Peyer's patch (tissue), 4 donors: ENCODE measurements at regions not wholly inside any gene's neighbourhood (a gene's known extent, or its start where the extent isn't known, plus 50 kb on each side); places are given as distances from the start of the nearest gene placed in this dataset.
"Not testable (repeated sequence)": the region's sequence is repeated elsewhere in the genome, so short reads cannot be mapped to it uniquely, and the experiment has no call there.

Source experiments
- DNase-seq, 3 donors: peaks; one replicate each; pipeline ENCODE4 v3.0.0-alpha.2; 2017 to 2019
- H3K27ac ChIP-seq, 4 donors: fragments of 200-600 bp; sonication (generic); one replicate each; pipeline ENCODE4 v1.5.1; 2016 to 2019
- H3K27me3 ChIP-seq, 2 donors: fragments of 200-600 bp; sonication (generic); one replicate each; pipeline ENCODE4 v1.5.1; 2019
- H3K36me3 ChIP-seq, 3 donors: fragments of 200-600 bp; sonication (generic); one replicate each; pipeline ENCODE4 v1.5.1; 2016 to 2019
- H3K4me1 ChIP-seq, 4 donors: fragments of 200-600 bp; sonication (generic); one replicate each; pipeline ENCODE4 v1.5.1; 2016 to 2019
- H3K4me3 ChIP-seq, 4 donors: fragments of 200-600 bp; sonication (generic); 1 replicate in 3 of 4; 2 replicates in 1 of 4; pipeline ENCODE4 v1.5.1; 2016 to 2019; ENCODE audit warnings: mild to moderate bottlenecking in 1 of 4
- H3K9me3 ChIP-seq, 4 donors: fragments of 200-600 bp; sonication (generic); one replicate each; pipeline ENCODE4 v1.5.1; 2016 to 2019; ENCODE audit warnings: mild to moderate bottlenecking in 1 of 4
- CTCF ChIP-seq, 6 experiments: fragments of 450-650 bp in 4 of 6; fragments of 200-600 bp in 2 of 6; sonication (generic) in 1 of 6; IDR thresholded peaks; one replicate each; pipeline ENCODE4 v1.5.1; 2017 to 2019; ENCODE audit warnings: antibody characterized with exemption in 6 of 6, mild to moderate bottlenecking in 3 of 6, moderate library complexity in 1 of 6
- POLR2A ChIP-seq, 2 donors: fragments of 450-650 bp; IDR thresholded peaks; one replicate each; pipeline ENCODE4 v1.5.1; 2017; ENCODE audit warnings: antibody characterized with exemption in 2 of 2, mild to moderate bottlenecking in 2 of 2, moderate library complexity in 2 of 2

DNA sequence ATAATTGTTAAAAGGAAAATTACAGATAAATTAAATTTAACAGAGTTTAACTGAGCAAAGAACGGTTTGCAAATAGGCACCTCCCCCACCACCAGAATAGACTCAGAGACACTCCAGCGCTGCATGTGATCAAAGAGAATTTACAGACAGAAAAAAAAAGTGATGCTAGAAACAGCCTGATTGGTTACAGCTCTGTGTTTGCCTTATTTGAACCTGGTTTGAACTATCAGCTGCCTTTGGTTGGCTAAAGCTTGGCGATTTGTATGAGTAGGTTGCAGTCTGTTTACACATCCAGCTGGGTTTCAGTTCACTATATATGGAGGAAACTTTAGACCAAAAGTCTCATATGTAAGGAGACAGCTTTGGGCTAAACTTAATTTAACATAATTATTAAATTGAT is 249.1 kb downstream of the ENC1 start:
- Histone ChIP-seq H3K27ac (no peak overlapping the region), H3K27me3 (no peaks in the 10 kb centered on the region), H3K36me3 (no peaks in the 10 kb centered on the region), H3K4me3 (no peak overlapping the region), H3K9me3 (no peaks in the 10 kb centered on the region), H3K4me1 (no peaks in the 10 kb centered on the region)
- TF ChIP-seq CTCF (IDR thresholded peaks at IDR 0.05) (no peak), POLR2A (IDR thresholded peaks at IDR 0.05) (no peak)
- DNase-seq, result no peak

DNA sequence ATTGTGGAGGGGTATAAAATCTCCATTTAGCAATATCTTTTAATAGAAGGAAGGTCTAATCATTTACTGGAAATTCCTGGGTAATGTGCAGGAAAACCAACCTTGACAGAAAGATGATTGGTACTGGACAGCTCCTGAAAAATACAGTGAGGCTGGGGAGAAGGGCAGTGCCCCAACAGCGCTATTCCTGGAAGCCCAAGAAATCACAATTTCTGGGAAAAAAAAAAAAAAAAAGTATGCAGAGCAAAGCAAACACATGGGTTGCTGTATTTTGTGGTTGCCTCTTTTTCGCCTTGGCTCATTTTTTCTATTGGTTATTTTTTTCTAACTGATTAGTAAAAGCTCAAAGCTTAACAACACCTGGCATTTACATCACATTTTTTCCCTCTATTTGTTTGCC is 249.7 kb downstream of the ENC1 start:
- Histone ChIP-seq H3K27ac (no peak overlapping the region), H3K4me3 (no peak overlapping the region), H3K27me3 (no peaks in the 10 kb centered on the region), H3K4me1 (no peaks in the 10 kb centered on the region), H3K36me3 (no peaks in the 10 kb centered on the region), H3K9me3 (no peaks in the 10 kb centered on the region)
- no peak for DNase-seq
- TF ChIP-seq POLR2A (IDR thresholded peaks at IDR 0.05) (no peak), CTCF (IDR thresholded peaks at IDR 0.05) (no peak)

- DNase-seq, result no peak
- no peak overlapping the region for H3K4me3 ChIP-seq
- no peaks in the 10 kb centered on the region for H3K4me1 ChIP-seq
- no peak overlapping the region for H3K27ac ChIP-seq
- H3K9me3 ChIP-seq, result no peaks in the 10 kb centered on the region
- TF ChIP-seq CTCF (IDR thresholded peaks at IDR 0.05), result no peak
- no peak for TF ChIP-seq POLR2A (IDR thresholded peaks at IDR 0.05)
- no peaks in the 10 kb centered on the region for H3K27me3 ChIP-seq
- no peaks in the 10 kb centered on the region for H3K36me3 ChIP-seq
These were observed 250.3 kb downstream of the ENC1 start for GRCh38 chr5:74390306-74390637.

DNA sequence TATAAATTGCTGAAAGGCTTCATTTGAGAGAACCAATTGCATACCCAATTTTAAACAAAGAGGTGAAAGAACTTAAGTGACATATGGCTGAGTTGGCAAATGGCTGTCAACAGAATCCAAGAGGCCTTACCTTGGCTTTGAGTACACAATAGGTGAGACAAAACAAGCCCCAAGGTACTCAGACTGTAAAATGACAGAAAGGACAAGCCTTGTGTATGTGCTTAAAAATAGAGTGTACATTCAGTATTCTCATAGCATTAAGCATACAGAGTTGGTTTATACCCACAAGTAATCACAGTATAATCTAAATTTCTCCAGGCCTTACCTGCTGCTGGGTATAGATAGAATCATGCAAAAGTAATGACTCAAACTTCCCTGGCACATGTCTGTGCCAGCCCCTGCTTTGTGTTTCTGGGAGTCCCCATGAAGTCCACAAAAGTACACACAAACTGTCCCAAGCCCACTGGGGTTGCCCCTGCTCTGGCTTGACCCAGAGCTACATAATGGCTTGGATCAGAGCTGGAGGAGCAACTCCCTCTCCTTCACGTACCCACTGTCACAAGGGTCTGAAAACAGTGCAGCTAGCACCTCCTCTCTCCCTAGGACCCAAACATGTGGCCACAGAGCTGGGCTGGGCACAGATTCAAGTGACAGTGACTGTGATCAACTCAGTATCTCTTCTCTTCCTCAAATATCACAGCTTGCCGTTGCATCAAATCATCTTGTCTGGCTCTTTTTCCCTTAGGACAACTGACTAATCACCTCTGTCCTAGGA is 250.8 kb downstream of the ENC1 start:
- no peak for DNase-seq
- Histone ChIP-seq H3K36me3 (no peaks in the 10 kb centered on the region), H3K27me3 (no peaks in the 10 kb centered on the region), H3K4me1 (no peaks in the 10 kb centered on the region), H3K27ac (no peak overlapping the region), H3K4me3 (no peak overlapping the region), H3K9me3 (no peaks in the 10 kb centered on the region)
- TF ChIP-seq CTCF (IDR thresholded peaks at IDR 0.05) (no peak), POLR2A (IDR thresholded peaks at IDR 0.05) (no peak)

GRCh38 chr5:74388411-74388810 is 252.1 kb downstream of the ENC1 start:
- not testable (repeated sequence) for H3K4me1 ChIP-seq, H3K4me3 ChIP-seq

DNA sequence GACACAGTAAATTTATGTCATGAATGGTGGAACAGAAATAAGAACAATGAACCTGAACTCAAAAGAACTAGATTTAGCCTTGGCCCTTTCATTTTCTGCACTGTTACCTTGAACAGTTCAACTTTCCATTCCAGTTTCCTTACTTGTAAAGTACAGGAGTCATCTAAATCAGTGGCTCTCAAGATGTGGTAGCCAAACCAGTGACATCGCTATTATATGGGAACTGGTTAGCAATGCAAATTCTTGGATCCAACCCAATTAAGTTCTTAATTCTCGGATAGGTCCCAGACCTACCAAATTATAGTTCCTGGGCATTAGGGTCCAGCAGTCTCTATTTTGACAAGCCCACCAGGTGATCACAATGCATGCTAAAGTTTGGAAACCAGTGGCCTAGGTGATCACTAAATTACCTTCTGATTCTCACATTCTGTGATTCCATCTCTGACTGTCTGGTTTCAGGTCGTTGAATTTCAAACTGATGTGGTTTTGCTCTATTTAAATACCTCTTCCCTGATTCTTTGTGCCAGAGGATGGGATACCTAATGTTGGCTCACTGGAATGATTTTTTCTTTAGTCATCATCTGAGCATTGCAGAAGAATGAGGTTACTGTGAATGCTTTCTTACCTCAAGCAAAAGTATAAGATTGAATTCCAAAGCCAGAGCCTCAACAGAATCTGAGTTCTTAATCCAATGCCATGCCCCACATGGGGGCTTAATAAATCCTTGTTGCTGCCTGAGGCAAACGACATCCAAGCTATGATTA is 253.8 kb downstream of the ENC1 start:
- no peak overlapping the region for H3K4me3 ChIP-seq

More at GRCh38 chr5:74388411-74388810, 252.1 kb downstream of the ENC1 start:
- H3K36me3 ChIP-seq, DNase-seq, H3K27me3 ChIP-seq, H3K27ac ChIP-seq, H3K9me3 ChIP-seq: not testable (repeated sequence)

More for the DNA sequence above, 253.8 kb downstream of the ENC1 start:
- H3K4me1 ChIP-seq, result no peaks in the 10 kb centered on the region
- H3K27me3 ChIP-seq, result no peaks in the 10 kb centered on the region
- H3K36me3 ChIP-seq, result no peaks in the 10 kb centered on the region
- DNase-seq, result no peak
- no peak overlapping the region for H3K27ac ChIP-seq
- H3K9me3 ChIP-seq, result no peaks in the 10 kb centered on the region
- no peak for TF ChIP-seq POLR2A (IDR thresholded peaks at IDR 0.05)
- TF ChIP-seq CTCF (IDR thresholded peaks at IDR 0.05), result no peak
